Esophagus muscularis mucosa (tissue), 4 donors: ENCODE measurements at regions not wholly inside any gene's neighbourhood (a gene's known extent, or its start where the extent isn't known, plus 50 kb on each side); places are given as distances from the start of the nearest gene placed in this dataset.

ENCODE experiments used
- DNase-seq: peaks from one replicate; pipeline ENCODE4 v3.0.0-alpha.2; 2017; ENCODE audit errors: extremely low spot score
- H3K27ac ChIP-seq, 4 donors: fragments of 200-600 bp; sonication (generic); replicated peaks in 1 of 4; 1 replicate in 3 of 4; 2 replicates in 1 of 4; pipeline ENCODE4 v1.5.1; 2016 to 2019; ENCODE audit warnings: mild to moderate bottlenecking in 1 of 4
- H3K27me3 ChIP-seq, 4 donors: fragments of 200-600 bp; sonication (generic); one replicate each; pipeline versions ENCODE4 v1.5.1 to v1.6.0; 2016 to 2019
- H3K36me3 ChIP-seq, 4 donors: fragments of 200-600 bp; sonication (generic); one replicate each; pipeline ENCODE4 v1.5.1; 2016 to 2019
- H3K4me1 ChIP-seq, 4 donors: fragments of 200-600 bp; sonication (generic); one replicate each; pipeline ENCODE4 v1.5.1; 2016 to 2019
- H3K4me3 ChIP-seq, 4 donors: fragments of 200-600 bp; sonication (generic); 1 replicate in 2 of 4; 2 replicates in 2 of 4; pipeline ENCODE4 v1.5.1; 2016 to 2019; ENCODE audit warnings: mild to moderate bottlenecking in 4 of 4, moderate library complexity in 1 of 4
- H3K9me3 ChIP-seq, 4 donors: fragments of 200-600 bp; sonication (generic); 1 replicate in 3 of 4; 2 replicates in 1 of 4; pipeline ENCODE4 v1.5.1; 2016 to 2019
- CTCF ChIP-seq, 3 experiments: fragments of 200-600 bp in 2 of 3; fragments of 450-650 bp in 1 of 3; sonication (generic) in 2 of 3; IDR thresholded peaks; one replicate each; pipeline ENCODE4 v1.5.1; 2017 to 2019; ENCODE audit warnings: antibody characterized with exemption in 3 of 3, mild to moderate bottlenecking in 2 of 3, moderate library complexity in 1 of 3
- EP300 ChIP-seq: sonication (generic); formaldehyde crosslinking; IDR thresholded peaks from one replicate; pipeline ENCODE4 v1.6.1; 2017; ENCODE audit warnings: antibody characterized with exemption
- POLR2A ChIP-seq: fragments of 450-650 bp; IDR thresholded peaks from one replicate; pipeline ENCODE4 v1.6.1; 2017; ENCODE audit warnings: antibody characterized with exemption, moderate library complexity, mild to moderate bottlenecking, low read depth
- POLR2AphosphoS5 ChIP-seq, 2 donors: sonication (generic); formaldehyde crosslinking; IDR thresholded peaks; one replicate each; pipeline ENCODE4 v1.6.1; 2017; ENCODE audit warnings: antibody characterized with exemption in 2 of 2
- WGBS: methylation state at CpG from one replicate; pipeline ENCODE4 v1.1.5; 2018; 5-methylcytosine and 5-hydroxymethylcytosine counted together
- intact Hi-C: fragments of 100-400 bp; cut with DNase I; formaldehyde crosslinking; loops from one replicate; pipeline ENCODE4 v1.15.1; 2023

- Histone ChIP-seq H3K27me3 (no peaks in the 10 kb centered on the region), H3K4me3 (no peak overlapping the region), H3K4me1 (peaks cover 0 to 7% (median 3%) of the 10 kb centered on the region in 4 donors), H3K36me3 (no peaks in the 10 kb centered on the region), H3K9me3 (no peaks in the 10 kb centered on the region), H3K27ac (no peak overlapping the region)
- 90% methylated on average over 6 of the region's 7 CpGs for WGBS
- TF ChIP-seq CTCF (IDR thresholded peaks at IDR 0.05): no peak
- no peak for TF ChIP-seq EP300
- no peak for TF ChIP-seq POLR2AphosphoS5 (IDR thresholded peaks at IDR 0.05)
- TF ChIP-seq POLR2A: no peak
- intact Hi-C loops: no loop called here
- DNase-seq: no peak
Observed at GRCh38 chr12:108043750-108044533, 85.1 kb upstream of the WSCD2 start.

DNA sequence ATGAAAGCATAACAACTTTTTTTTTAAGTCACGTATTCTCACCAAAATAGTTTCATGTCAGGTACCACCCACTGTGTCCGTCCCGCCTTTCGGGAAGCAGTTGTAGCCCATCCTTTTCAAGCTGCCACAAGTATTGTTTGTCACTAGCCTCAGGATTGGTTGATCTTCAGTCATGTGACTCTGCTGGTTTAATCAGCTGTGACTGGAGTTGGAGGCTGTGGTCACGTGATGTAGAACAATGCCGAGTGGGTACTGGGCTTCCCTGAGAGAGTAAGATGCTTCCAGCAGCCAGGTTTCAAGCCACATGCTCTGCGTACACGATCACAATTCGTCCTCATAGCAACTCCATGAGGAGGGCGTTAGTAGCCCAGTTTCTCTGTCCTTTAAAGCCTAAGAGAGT is 83.0 kb upstream of the WSCD2 start:
- H3K36me3 ChIP-seq: no peaks in the 10 kb centered on the region
- DNase-seq: no peak
- no peaks in the 10 kb centered on the region for H3K9me3 ChIP-seq
- no peak for TF ChIP-seq POLR2A
- TF ChIP-seq EP300: no peak
- TF ChIP-seq CTCF (IDR thresholded peaks at IDR 0.05): no peak
- no peak for TF ChIP-seq POLR2AphosphoS5 (IDR thresholded peaks at IDR 0.05)
- 93% methylated on average over 10 of the region's 10 CpGs for WGBS
- H3K27ac ChIP-seq: no peak overlapping the region
- H3K27me3 ChIP-seq: no peaks in the 10 kb centered on the region
- no peak overlapping the region for H3K4me3 ChIP-seq
- intact Hi-C loops: no loop called here
- peaks cover 0 to 7% (median 3%) of the 10 kb centered on the region in 4 donors for H3K4me1 ChIP-seq

DNA sequence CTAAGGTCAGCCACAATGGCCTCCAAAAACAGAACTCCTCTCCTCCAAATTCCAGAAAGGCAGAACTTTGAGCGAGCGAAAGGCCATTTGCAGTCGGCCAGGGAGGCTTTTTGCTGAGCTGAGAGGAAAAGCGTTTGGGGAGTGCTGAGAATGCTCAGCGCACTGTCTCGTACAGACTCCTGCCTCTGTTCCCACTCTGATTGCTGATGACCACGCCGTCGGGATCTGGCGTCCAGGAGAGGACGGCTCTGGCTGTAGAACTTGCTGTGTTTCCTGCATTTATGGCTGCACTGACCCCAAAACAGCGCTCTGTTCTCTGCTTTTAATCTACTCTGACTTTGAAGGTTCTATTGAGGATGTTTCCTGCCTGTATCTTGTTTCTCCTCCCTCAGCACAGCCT is 82.4 kb upstream of the WSCD2 start:
- Histone ChIP-seq H3K27me3 (no peaks in the 10 kb centered on the region), H3K36me3 (no peaks in the 10 kb centered on the region), H3K27ac (no peak overlapping the region), H3K4me1 (peaks cover 0 to 7% (median 3%) of the 10 kb centered on the region in 4 donors), H3K4me3 (no peak overlapping the region), H3K9me3 (no peaks in the 10 kb centered on the region)
- intact Hi-C loops: no loop called here
- DNase-seq: no peak
- 65% methylated on average over 12 of the region's 12 CpGs for WGBS
- TF ChIP-seq EP300 (no peak), CTCF (IDR thresholded peaks at IDR 0.05) (no peak), POLR2A (no peak), POLR2AphosphoS5 (IDR thresholded peaks at IDR 0.05) (no peak)

DNA sequence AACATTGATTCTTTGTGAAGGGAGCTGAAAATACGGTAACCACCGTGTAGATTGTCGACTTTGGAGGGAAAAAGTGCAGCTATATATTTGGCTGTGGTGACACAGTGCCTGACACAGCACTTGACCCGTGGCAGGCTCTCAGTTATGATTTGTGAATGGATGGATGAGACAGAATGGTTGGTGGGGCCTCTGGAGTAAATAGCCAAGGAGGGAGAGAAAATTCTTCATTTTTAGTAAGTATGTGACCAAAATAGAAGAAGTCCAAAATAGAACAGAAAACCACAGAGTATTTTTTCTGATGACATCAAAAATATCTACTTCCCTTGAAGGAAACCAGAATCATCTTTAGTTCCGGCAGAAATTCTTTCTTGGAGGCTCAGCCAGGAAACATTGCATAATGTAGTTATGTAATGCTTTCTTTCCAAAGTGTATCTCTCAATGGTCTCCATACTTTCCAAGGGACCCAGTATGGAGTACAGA is 82.0 kb upstream of the WSCD2 start:
- TF ChIP-seq EP300 (no peak), POLR2A (no peak), CTCF (IDR thresholded peaks at IDR 0.05) (no peak), POLR2AphosphoS5 (IDR thresholded peaks at IDR 0.05) (no peak)
- Histone ChIP-seq H3K27ac (no peak overlapping the region), H3K9me3 (no peaks in the 10 kb centered on the region), H3K27me3 (no peaks in the 10 kb centered on the region), H3K4me1 (peaks cover 0 to 7% (median 3%) of the 10 kb centered on the region in 4 donors), H3K36me3 (no peaks in the 10 kb centered on the region), H3K4me3 (no peak overlapping the region)
- intact Hi-C loops: no loop called here
- WGBS: 28% methylated on average over 5 of the region's 5 CpGs
- no peak for DNase-seq
